Panc1 (cell line): ENCODE measurements at regions not wholly inside any gene's neighbourhood (a gene's known extent, or its start where the extent isn't known, plus 50 kb on each side); places are given as distances from the start of the nearest gene placed in this dataset.

Experiments used
- ATAC-seq: fragments of 200-7000 bp; cut with Tn5 transposase; 2 replicates; pipeline ENCODE4 v1.9.1; 2020; ENCODE audit warnings: mild to moderate bottlenecking, moderate library complexity
- BruUV-seq: library from RNA; stranded (reverse); fragments of 400-500 nt; replicated peaks from 2 replicates; lab custom pipeline; 2021; lab: Mats Ljungman, UMichigan
- CTCF ChIA-PET: fragments of 300-600 bp; sonication (Branson Sonifier 250); formaldehyde crosslinking; loops from one replicate; lab custom pipeline; 2022; ENCODE audit warnings: antibody characterized with exemption; lab: Charles Lee
- POLR2A ChIA-PET: fragments of 300-600 bp; sonication (Branson Sonifier 250); formaldehyde crosslinking; loops from one replicate; lab custom pipeline; 2022; ENCODE audit warnings: antibody characterized with exemption; lab: Charles Lee
- DNase-seq: peaks from one replicate; pipeline ENCODE4 v3.0.0-alpha.2; 2010; ENCODE audit warnings: low read depth, low spot score
- H3K27ac ChIP-seq: 2 replicates; pipeline ENCODE4 v1.5.1; 2011; ENCODE audit warnings: mild to moderate bottlenecking, low read length, inconsistent platforms
- H3K27me3 ChIP-seq: fragments of 200-500 bp; sonication (Bioruptor generic); 2 replicates; pipeline ENCODE4 v1.6.0; 2014; ENCODE audit warnings: low read length, inconsistent platforms; ENCODE audit not compliant: control insufficient read depth, insufficient read depth
- H3K36me3 ChIP-seq: fragments of 200-500 bp; sonication (Bioruptor generic); 2 replicates; pipeline ENCODE4 v1.5.1; 2014; ENCODE audit warnings: inconsistent platforms, mild to moderate bottlenecking, low read length, moderate library complexity; ENCODE audit not compliant: control insufficient read depth, insufficient read depth
- H3K4me1 ChIP-seq: 2 replicates; pipeline ENCODE4 v1.5.1; 2011; ENCODE audit warnings: inconsistent platforms, mild to moderate bottlenecking, low read length, moderate library complexity; ENCODE audit not compliant: control insufficient read depth, insufficient read depth
- H3K4me3 ChIP-seq, 2 experiments: 2 replicates each; pipeline ENCODE4 v1.5.1; 2011 to 2012; ENCODE audit warnings: low read depth in 2 of 2, low read length in 2 of 2, mild to moderate bottlenecking in 2 of 2, inconsistent platforms in 1 of 2, moderate library complexity in 1 of 2
- H3K9me3 ChIP-seq: fragments of 200-500 bp; sonication (Bioruptor generic); 2 replicates; pipeline ENCODE4 v1.5.1; 2014; ENCODE audit warnings: low read depth, mild to moderate bottlenecking, inconsistent platforms, low read length, moderate library complexity; ENCODE audit not compliant: control insufficient read depth, insufficient read depth
- CTCF ChIP-seq: fragments of 450-650 bp; IDR thresholded peaks from 2 replicates; pipeline ENCODE4 v1.5.1; 2017; ENCODE audit warnings: mild to moderate bottlenecking
- POLR2AphosphoS5 ChIP-seq: IDR thresholded peaks from 2 replicates; pipeline ENCODE4 v1.6.1; 2012; ENCODE audit warnings: mild to moderate bottlenecking, low read depth, low read length, moderate library complexity
- REST ChIP-seq, 2 experiments: IDR thresholded peaks; 2 replicates each; pipeline ENCODE4 v1.6.1; 2011 to 2012; ENCODE audit warnings: low read depth in 2 of 2, control low read depth in 1 of 2, low read length in 1 of 2, mild to moderate bottlenecking in 1 of 2, moderate library complexity in 1 of 2; ENCODE audit not compliant: insufficient read depth in 1 of 2
- SIN3A ChIP-seq: IDR thresholded peaks from 2 replicates; pipeline ENCODE4 v1.6.1; 2012; ENCODE audit warnings: low read depth, mild to moderate bottlenecking, low read length, moderate library complexity, borderline replicate concordance; ENCODE audit not compliant: insufficient read depth
- TCF7L2 ChIP-seq: IDR thresholded peaks from 2 replicates; pipeline ENCODE4 v1.6.1; 2011; ENCODE audit warnings: mild to moderate bottlenecking, low read depth, low read length, inconsistent platforms
- in situ Hi-C: cut with HindIII; loops from 2 replicates; pipeline ENCODE4 v1.10.0; 2016; ENCODE audit warnings: low sequenced_read_pairs, low pct_unique_long_range_greater_than_20kb
- intact Hi-C: fragments of 100-400 bp; cut with micrococcal nuclease; formaldehyde crosslinking; loops from one replicate; pipeline ENCODE4 v1.10.0; 2022; ENCODE audit not compliant: unreplicated experiment

DNA sequence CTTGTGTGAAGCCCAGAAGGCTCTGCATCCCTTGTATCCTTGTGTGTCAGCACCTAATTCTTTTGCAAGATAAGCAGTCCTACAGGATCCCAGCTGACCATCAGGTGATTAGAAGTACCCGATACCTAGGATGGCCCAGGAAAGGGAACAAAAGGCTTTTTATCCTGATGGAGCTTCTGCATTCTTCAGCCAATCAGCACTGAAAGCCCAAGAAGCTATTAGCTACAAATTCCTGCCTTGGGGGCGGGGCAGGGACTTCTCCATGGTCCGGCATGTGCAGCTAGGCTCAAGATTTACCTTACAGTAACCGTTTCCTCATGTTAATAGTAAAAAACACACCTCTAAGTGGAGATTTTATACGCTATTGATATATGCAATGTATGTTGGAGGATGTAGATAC, 264.6 kb upstream of the THUMPD2 start:
- Histone ChIP-seq H3K27ac (no peak overlapping the region), H3K9me3 (no peaks in the 10 kb centered on the region), H3K36me3 (no peaks in the 10 kb centered on the region), H3K27me3 (peaks cover 2% of the 10 kb centered on the region; the same call in 1 of the 2 replicates), H3K4me3 (no peak overlapping the region), H3K4me1 (no peaks in the 10 kb centered on the region)
- TF ChIP-seq SIN3A = no peak
- no peak for TF ChIP-seq POLR2AphosphoS5
- no peak for TF ChIP-seq REST (IDR thresholded peaks at IDR 0.05; ENCODE audit: insufficient read depth in 1 of 2, low read depth in 2 of 2, low read length in 1 of 2)
- TF ChIP-seq TCF7L2 = no peak
- no peak for TF ChIP-seq CTCF
- in situ Hi-C loops (no loop called here), intact Hi-C loops (no loop called here)
- POLR2A ChIA-PET = no interaction called here
- DNase-seq (no peak), ATAC-seq (no peak)
- BruUV-seq = no TSS peak
- CTCF ChIA-PET = no interaction called here

GRCh38 chr2:40043191-40043590, 264.1 kb upstream of the THUMPD2 start:
- TF ChIP-seq CTCF = no peak
- no peak for TF ChIP-seq POLR2AphosphoS5
- TF ChIP-seq REST (IDR thresholded peaks at IDR 0.05; ENCODE audit: insufficient read depth in 1 of 2, low read depth in 2 of 2, low read length in 1 of 2) = no peak
- no peak for TF ChIP-seq SIN3A
- TF ChIP-seq TCF7L2 = no peak
- intact Hi-C loops (no loop called here), in situ Hi-C loops (no loop called here)
- Histone ChIP-seq H3K4me1 (no peaks in the 10 kb centered on the region), H3K4me3 (no peak overlapping the region), H3K36me3 (no peaks in the 10 kb centered on the region), H3K27me3 (peaks cover 2% of the 10 kb centered on the region; the same call in 1 of the 2 replicates), H3K27ac (no peak overlapping the region), H3K9me3 (no peaks in the 10 kb centered on the region)
- ChIA-PET CTCF (no interaction called here), POLR2A (interaction anchor here (0.6 kb wide), 1 partner anchor 90 kb away, joined by 3 read pairs; no protein-coding TSS in a partner anchor)
- ATAC-seq (no peak), DNase-seq (no peak)
- no TSS peak for BruUV-seq
